ENCODE measurements at regions not wholly inside any gene's neighbourhood (a gene's known extent, or its start where the extent isn't known, plus 50 kb on each side); places are given as distances from the start of the nearest gene placed in this dataset.

DNA sequence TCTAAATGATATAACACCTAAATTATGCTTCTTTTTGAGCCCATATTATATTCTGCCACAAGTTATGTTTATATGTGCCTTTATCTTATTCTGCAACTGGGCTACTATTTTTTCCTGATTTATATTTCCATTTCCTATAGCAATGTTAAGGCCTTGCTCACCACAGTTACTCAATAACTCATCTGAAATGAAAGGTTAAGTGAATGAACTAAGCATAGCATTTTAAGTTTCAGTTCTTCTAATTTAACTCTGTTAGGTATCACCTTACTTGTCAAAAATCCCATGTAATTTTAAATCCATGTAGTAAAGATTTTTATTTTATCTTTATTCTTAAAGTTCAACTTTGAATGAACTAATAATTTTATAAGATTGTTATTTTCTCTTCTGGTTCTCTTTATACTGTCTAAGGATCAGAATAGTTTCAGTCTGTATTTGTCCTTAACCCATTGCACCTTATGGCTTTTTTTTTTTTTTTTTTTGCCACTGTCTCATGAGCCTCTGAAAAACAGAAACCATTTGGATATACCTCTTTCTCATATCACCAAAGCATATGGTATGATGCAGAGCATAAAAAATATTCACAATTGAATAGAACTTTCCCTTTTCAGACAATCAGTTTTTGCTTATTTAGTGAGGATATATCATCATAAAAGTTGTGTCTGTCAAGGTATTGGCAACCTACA is 301.8 kb upstream of the ZWINT start:
- no peak for TF ChIP-seq EP300 (IDR thresholded peaks at IDR 0.05)
- no peak for TF ChIP-seq CTCF (IDR thresholded peaks at IDR 0.05)
- no peak for TF ChIP-seq POLR2AphosphoS5 (IDR thresholded peaks at IDR 0.05)
- TF ChIP-seq POLR2A (IDR thresholded peaks at IDR 0.05): no peak
- no peaks in the 10 kb centered on the region for H3K27me3 ChIP-seq
- DNase-seq: no peak
- no peak overlapping the region for H3K27ac ChIP-seq
- no peaks in the 10 kb centered on the region for H3K36me3 ChIP-seq
- H3K4me1 ChIP-seq: no peaks in the 10 kb centered on the region
- intact Hi-C loops (cut with DNase I; ENCODE audit: low total_unique reads): no loop called here
- H3K4me3 ChIP-seq: no peak overlapping the region
- peaks cover 0 to 16% (median 4%) of the 10 kb centered on the region in 4 donors for H3K9me3 ChIP-seq

GRCh38 chr10:56653289-56653688 is 292.2 kb upstream of the ZWINT start:
- WGBS, 5 donors: 40 to 67% (median 56%) methylated on average over 1 of the region's 1 CpG
- Histone ChIP-seq H3K4me1 (no peaks in the 10 kb centered on the region), H3K9me3 (peaks cover 3 to 24% (median 10%) of the 10 kb centered on the region in 4 donors), H3K4me3 (no peak overlapping the region), H3K27ac (no peak overlapping the region), H3K36me3 (no peaks in the 10 kb centered on the region), H3K27me3 (no peaks in the 10 kb centered on the region)
- TF ChIP-seq CTCF (IDR thresholded peaks at IDR 0.05) (no peak), EP300 (IDR thresholded peaks at IDR 0.05) (no peak), POLR2AphosphoS5 (IDR thresholded peaks at IDR 0.05) (no peak), POLR2A (IDR thresholded peaks at IDR 0.05) (no peak)
- no peak for DNase-seq
- intact Hi-C loops (cut with DNase I; ENCODE audit: low total_unique reads): no loop called here

DNA sequence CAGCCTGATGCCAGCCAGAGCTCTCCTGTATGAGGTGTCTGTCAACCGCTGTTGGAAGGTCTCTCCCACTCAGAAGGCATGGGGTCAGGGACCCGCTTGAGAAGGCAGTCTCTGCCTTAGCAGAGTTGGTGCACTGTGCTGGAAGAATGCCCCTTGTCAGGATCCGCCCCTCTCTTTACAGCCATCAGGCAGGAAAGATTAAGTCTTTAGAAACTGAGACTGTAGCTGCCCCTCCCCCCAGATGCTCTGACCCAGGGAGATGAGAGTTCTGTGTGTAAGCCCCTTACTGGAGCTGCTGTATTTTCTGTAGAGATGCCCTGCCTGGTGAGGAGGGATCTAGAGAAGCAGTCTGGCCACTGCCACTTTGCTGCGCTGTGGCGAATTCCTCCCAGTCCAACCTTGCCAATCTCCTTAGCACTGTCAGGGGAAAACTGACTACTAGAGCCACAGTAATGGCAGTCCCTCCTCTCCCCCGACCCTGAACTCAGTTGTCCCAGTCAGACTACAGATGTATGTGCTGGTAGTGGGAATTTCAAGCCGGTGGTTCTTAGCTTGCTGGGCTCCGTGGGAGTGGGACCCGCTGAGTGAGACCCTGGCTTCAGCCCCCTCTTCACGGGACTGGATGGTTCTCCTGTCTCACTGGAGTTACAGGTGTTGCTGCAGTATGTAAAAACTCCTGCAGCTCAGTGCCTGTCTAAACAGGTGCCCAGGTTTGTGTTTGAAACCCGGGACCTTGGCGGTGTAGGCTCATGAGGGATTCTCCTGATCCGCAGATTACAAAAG is 285.5 kb upstream of the ZWINT start:
- no peak for DNase-seq
- 79 to 86% (median 83%) methylated on average over 8 to 13 of the region's 13 CpGs for WGBS, 5 donors
- peaks cover 0 to 20% (median 5%) of the 10 kb centered on the region in 4 donors for H3K9me3 ChIP-seq
- H3K27me3 ChIP-seq: no peaks in the 10 kb centered on the region
- TF ChIP-seq CTCF (IDR thresholded peaks at IDR 0.05) (no peak), POLR2AphosphoS5 (IDR thresholded peaks at IDR 0.05) (no peak), EP300 (IDR thresholded peaks at IDR 0.05) (no peak), POLR2A (IDR thresholded peaks at IDR 0.05) (no peak)
- H3K27ac ChIP-seq: no peak overlapping the region
- H3K36me3 ChIP-seq: no peaks in the 10 kb centered on the region
- intact Hi-C loops (cut with DNase I; ENCODE audit: low total_unique reads): no loop called here
- H3K4me3 ChIP-seq: no peak overlapping the region
- no peaks in the 10 kb centered on the region for H3K4me1 ChIP-seq

DNA sequence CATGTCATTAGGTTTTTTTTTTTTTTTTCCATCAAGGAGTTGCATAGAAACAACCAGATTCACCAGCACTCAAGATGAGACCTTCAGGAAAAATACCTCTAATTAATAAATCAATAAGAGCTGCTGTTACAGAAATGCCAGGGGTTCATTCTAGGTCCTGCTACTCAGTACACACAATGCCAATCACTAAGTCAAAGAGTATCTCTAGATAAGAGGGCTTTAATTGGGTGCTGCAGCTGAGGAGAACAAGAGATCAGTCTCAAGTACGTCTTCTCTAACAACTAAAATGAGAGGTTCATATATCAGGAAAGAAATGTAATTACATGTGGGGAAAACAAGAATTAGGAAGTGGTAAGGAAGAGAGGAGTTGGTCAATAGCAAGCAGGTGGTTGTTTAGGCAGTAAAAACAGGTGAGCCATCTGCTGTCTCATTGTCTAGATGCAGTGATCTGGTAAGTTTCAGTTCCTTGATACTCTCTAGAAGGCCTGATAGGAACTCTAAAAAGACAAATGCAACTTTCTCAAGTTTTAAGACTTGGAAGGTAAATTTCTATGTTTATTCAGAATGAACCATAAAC is 272.9 kb upstream of the ZWINT start:
- WGBS, 5 donors: 53 to 69% (median 64%) methylated on average over 1 of the region's 1 CpG
- Histone ChIP-seq H3K36me3 (no peaks in the 10 kb centered on the region), H3K27ac (no peak overlapping the region), H3K4me1 (no peaks in the 10 kb centered on the region), H3K4me3 (no peak overlapping the region), H3K27me3 (no peaks in the 10 kb centered on the region), H3K9me3 (peaks cover 0 to 26% (median 6%) of the 10 kb centered on the region in 4 donors)
- intact Hi-C loops (cut with DNase I; ENCODE audit: low total_unique reads): no loop called here
- TF ChIP-seq EP300 (IDR thresholded peaks at IDR 0.05) (no peak), POLR2A (IDR thresholded peaks at IDR 0.05) (no peak), POLR2AphosphoS5 (IDR thresholded peaks at IDR 0.05) (no peak), CTCF (IDR thresholded peaks at IDR 0.05) (no peak)
- no peak for DNase-seq

All from stomach (tissue), 8 donors.